ENCODE measurements at regions not wholly inside any gene's neighbourhood (a gene's known extent, or its start where the extent isn't known, plus 50 kb on each side); places are given as distances from the start of the nearest gene placed in this dataset.

DNA sequence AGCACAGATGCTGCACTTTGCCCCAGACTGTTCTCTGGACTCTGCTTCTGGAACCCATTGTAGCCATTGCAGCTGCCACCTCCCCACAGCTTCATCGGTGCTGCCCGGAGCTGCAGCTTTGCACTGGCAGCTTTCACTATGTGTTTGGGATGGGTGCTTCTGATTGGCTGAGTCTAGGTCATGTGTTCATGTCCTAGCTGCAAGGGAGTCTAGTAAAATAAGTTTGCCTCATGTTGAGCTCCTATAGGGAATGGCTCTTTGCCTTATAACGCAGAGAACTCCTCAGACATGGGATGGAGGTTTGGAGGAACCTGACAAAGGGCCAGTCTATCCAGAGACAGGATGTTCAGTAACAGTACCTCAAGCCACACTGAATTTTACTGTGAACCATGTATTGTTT lies 268.0 kb downstream of the BMP7 start:
- no peak for DNase-seq (ENCODE audit: low spot score)

DNA sequence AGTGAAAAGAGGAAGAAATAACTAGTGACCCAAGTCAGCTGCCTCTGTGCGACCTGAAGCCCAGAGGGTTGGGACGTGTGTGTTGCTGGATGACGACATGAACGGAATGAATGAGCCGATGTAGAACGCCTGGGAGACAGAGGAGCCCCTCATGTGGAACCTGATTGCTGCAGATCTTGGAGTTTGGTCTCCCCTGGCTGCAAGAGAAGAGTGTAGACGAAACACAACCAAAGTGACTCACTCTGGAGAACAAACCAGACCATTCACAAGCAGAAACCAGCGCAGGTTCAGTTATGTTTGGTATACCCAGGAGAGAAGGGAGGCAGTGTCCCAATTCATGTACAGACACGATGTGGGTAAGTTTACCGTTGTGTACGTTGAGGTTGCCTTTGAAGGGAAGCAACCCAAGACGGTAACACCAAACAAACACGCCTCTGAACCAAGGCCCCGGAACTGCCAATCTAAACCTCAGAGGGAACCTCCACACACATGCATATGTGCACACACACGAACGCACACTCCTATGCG lies 265.9 kb downstream of the BMP7 start:
- no peak for DNase-seq (ENCODE audit: low spot score)

DNA sequence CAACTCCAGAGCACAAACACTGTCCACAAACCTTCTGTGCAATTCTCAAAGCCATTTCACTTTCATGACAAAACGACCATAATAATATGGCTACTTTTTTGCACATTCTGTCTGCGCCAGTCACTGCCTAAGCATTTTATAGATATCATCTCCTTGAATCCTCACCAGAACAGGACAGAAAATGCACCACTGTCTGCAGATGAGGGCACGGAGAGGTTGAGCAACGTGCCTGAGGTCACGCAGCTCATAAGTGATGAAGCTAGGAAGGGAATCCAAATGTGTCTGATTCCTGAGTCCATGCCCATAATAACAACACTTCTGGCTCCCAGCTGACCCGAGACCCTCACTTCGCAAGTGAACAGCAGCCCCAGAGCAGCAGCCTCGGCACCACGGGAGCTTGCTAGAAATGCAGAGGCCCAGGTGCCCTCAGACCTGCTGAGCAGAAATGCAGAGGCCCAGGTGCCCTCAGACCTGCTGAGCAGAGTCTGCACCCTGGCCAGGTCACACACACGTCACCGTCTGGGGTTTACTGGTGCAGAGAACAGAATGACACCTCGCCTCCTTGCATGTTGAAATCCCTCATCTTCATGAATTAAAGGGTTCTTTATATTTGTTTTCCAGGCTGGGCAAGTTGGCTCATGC lies 265.2 kb downstream of the BMP7 start:
- no peak for DNase-seq (ENCODE audit: low spot score)

DNA sequence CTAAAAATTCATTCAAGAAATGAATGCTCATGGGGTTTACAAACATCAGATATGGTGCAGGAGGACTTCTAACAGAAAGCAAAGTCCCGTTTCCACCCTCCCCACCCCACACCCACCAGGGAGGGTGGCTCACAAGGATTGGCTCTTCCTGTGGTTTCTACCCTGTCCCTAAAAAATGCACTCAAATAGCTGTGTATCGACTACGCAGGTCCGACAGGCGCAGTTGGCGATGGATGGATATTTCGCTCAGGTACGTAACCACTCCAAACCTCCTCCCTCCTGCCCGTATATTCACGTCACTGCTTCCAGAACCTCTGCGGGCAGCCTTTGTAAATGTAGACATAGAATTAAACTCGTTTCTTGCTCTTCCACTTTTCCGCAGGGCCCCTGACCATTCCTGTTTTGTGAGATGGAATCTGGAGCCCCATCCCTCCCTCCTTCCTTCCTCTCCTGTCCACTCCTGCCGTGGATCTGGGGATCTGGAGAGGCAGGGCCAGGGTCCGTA lies 264.3 kb downstream of the BMP7 start:
- no peak for DNase-seq (ENCODE audit: low spot score)

DNA sequence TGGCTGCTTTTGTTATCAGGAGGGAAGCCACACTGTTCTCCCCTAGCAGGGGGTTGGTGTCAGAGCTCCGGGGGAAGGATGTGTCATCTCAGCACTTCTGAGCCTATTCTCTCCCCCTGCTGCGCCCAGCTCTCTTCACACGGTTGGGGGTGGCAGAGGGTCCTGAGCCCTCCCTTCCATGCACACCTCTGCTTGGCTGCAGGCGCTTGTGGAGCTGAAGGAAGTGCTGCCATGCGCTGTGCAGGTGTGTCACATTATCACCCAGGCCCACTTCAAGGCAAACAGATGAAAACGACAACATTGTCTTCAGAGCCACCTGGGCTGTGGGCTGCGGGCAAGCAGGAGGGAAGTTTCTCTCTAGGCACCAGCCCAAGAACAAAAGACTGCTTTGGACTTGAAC lies 263.4 kb downstream of the BMP7 start:
- no peak for DNase-seq (ENCODE audit: low spot score)

DNA sequence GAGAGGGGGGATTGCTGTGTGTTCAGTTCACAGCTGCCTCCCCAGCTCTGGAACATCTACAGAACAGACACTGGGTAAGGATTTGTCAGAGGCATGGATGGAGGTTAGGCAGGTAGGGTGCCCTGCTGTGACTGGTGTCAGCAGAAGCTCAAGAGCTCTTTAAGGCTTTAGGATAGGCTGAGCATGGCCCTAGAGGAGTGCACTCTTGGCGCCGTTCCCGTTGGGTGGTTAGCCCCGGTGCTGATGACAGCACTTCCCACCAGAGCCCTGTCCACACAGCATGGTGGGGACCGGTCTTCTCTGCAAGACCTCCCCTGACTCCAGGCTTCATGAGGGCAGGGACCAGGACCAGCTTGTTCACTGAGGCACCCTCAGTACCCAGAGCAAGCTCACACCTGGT lies 262.0 kb downstream of the BMP7 start:
- no peak for DNase-seq (ENCODE audit: low spot score)

DNA sequence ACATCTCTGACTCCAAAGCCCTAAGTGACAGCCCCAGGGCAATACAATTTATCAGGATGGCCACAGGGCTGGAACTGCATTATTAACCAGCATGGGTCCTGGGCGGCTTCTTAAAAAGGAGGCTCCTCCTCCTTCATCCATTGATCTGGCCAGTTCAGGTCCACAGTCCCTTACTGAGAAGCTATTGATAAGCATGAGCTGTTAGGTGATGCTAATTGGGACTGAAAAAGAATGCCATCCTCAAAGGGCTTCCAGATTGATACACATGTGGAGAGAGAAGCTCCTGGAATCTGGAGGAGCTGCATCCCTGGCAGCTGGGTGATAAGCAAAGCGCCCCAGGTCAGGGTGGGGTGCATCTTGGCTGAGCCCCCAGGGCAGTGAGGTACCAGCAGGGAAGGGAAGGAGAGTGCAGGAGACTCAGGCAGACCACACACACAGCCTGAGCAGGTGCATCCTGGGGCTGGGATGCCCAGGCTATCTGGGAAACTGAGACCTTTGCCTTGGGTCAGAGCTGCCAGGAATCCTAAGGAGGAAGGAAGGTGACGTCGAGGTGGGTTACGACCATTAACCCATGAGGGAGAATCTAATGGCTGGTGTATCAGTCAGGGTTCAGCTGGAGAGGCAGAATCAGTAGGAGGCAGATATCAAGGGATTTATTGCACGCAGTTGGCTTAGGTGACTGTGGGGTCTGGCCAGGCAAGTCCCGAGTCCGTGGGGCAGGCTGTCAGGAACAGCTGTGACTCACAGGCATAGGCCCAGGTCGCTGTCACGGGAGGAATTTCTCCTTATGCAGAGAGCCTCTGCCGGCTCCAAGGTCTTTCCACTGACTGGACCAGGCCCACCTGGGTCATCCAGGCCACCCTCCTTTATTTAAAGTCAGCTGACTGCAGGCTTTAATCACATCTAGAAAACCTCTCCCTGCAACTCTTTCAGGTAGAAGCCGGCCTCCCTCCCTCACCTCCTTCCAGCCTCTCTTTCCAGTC lies 261.2 kb downstream of the BMP7 start:
- DNase-seq (ENCODE audit: low spot score) = no peak

DNA sequence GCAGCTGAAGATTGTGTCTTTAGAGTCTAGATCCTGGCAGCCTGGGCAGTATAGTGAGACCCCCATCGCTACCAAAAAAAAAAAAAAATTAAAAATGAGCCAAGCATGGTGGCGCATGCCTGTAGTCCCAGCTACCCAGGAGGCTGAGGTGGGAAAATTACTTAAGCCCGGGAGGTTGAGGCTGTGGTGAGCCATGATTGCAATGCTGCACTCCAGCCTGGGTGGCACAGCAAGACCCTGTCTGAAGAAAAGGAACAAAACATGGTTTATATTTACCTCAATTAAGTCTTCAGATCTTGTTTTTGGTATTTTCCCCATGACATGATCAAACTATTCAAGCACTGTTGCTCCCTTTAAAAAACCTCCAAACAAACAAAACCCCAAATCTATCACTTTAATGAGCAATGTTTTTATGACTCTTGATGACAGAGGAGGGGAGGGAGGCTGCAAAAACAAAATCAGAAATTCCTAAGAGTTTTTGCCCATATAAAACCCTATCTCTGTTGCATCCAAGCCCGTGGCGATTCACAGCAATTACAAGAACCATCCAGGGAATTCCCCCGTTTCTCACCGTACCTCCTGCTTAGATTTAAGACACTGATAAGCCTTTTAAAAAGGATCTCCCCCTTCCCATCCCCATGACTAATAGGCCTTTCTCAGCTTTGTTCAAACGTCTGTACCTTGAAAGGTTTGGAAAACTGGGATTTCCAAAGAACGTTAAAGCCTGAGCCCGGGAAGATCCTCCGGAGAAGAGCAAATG lies 259.9 kb downstream of the BMP7 start:
- DNase-seq (ENCODE audit: low spot score) = no peak

DNA sequence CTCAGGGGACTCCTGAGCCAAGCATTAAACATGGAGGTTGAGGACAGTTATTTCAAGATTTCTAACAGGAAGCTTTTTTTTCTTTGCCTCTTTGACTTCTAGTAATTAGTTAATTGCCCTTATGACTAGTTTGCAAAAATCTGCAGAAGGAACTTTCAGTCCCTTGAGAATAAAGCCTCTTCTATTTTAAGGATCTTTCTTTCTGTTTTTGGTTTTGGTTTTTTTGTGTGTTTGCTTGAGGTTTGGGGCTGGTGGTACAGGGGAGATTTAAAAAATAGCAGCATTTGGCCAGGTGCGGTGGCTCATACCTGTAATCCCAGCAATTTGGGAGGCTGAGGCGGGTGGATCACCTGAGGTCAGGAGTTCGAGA lies 259.3 kb downstream of the BMP7 start:
- DNase-seq (ENCODE audit: low spot score) = no peak

DNA sequence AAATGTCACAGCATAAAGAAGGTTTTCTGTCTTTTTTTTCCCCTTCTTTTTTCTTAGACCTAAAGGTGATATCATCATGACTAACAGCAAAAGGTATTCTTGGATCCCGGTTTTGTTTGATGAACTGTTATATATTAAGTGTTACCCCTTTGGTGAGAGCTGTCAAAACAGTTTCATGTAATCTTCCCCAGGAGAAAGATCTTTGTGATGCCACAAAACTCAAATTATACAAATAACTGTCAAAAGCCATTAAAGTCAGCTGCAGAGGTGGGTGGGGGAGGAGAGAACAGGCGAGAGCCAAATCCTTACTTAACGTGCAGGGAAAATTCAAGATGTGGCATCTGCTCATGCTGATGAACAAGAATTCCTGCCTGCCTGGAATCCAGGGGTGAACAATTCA lies 258.2 kb downstream of the BMP7 start:
- no peak for DNase-seq (ENCODE audit: low spot score)

DNA sequence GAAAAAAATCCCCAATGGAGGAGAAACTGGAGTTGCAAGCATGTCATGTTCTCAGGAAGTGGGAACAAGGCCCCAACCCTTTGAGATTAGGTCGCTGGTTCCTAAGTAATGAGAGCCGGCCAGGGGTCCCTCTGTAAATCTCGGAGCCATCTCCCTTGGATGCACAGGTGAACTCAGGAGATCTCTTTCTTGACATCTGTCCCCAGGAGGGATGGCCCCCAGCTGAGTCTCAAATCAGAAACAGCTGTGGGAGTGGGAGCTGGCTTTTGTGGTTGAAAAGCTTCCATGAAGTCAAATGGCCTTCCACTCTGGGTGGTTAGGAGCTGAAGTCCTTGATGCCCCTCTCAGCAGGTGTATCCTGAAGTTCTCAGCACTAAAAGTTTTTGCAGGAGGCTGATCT lies 257.1 kb downstream of the BMP7 start:
- DNase-seq (ENCODE audit: low spot score) = no peak

DNA sequence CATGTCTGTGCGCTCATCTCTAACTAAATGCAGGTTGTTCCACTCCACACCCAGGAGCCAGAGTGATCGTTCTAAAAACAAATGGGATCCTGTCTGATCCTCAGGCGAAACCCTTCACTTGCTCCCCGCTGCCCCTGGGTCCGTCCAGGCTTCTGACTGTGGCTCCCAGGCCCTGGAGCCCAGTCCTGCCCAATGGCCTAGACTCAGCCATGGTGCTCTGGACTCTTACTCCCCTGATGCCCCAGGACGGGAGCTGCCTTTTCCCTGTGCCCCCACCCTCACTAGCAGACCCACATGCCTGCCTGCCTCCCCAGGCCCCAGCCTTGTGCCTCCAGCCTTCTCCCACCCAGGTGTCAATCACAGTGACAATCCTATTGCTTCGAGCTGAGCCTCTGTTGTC lies 256.7 kb downstream of the BMP7 start:
- DNase-seq (ENCODE audit: low spot score) = no peak

DNA sequence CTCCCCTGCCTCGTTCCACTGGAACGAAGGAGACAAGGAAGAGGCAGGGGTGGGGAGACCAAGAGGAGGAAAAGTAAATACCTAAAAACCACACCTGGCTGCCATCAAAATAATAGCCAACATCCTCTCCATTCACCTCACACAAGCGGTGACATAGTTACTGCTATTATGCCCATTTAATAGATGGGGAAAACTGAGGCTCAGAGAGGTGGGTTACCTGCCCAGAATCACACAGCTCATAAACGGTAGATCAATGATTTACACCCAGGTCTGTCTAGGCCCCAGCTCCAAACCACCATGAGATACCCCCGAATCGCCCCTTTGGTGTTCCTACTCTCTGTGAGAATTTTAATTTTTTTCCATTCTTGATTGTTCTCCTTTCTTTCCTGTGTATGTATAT lies 253.8 kb downstream of the BMP7 start:
- DNase-seq (ENCODE audit: low spot score) = no peak

DNA sequence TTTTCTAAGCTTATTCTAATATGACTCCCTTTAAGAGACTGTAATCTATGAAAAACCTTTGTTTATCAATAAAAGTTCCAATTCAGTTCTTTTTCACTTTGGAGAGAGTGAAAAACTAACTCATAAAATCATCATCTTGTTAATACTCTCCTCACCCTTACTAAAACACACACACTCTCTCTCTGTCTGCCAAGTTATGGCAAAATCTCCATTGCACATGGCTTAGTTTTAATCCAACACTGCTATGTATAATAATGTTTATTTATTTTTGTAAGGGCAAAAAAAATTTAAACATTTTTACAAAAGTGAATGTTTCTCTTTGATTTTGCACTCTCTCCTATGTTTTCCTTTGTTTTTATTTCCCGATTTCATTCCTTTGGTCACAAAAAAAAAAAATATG lies 253.2 kb downstream of the BMP7 start:
- no peak for DNase-seq (ENCODE audit: low spot score)

DNA sequence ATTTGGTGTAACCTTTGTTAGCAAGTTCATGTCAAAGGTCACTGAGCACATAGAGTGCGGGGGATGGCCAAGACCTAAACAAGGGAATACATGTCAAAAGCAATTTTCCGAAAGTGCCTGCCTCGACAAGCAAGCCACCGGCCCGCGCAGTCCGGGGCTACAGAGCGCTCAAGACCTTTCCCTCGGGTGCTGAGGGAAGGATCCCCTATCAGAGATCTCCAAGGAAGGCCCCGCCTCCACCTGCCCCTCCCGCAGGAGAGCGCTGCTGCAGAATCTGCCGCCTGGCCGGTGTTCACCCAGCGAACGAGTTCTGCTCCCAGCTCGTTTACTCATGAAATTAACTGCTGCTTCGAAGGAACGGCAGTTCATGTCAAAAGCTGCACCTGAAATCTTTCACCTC lies 252.7 kb downstream of the BMP7 start:
- no peak for DNase-seq (ENCODE audit: low spot score)

DNA sequence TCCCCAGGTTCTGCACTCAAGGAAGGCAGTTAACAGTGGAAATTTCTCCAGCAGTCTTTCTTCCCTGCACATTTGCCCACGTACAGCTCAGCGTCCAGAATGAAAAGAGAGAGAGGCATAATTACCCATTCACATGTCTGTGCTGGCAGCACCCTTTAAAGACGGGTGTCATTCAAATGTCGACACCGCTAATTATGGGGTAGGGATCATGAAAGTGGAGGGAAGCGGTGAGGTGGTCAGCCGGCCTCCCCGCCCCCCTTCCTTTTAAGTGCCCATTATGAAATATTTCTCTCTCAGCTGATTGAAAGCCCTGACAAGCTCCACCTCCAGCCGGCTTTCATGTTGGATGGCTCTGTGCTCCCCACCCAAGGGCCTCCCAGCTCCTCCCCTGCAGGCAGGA lies 246.1 kb downstream of the BMP7 start:
- no peak for DNase-seq (ENCODE audit: low spot score)

DNA sequence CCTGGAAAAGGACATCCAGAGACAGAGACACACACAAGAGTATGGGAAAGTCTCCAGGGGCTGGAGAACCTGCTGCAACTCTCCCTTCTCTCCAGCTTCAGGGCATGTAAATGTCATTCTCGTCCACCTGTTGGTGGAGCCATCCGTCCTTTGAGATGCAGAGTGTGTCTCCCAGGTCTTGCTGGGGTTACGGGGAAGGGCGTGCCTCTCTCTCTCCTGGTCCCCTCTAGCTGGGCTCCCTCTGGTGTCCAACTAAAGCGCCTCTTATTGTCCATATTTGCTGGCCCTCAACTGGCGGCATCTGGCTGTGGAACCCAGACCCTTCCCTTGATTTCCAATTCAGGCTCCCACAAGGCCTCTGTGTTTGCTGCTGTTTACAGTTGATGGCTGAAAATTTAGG lies 244.1 kb downstream of the BMP7 start:
- no peak for DNase-seq (ENCODE audit: low spot score)

DNA sequence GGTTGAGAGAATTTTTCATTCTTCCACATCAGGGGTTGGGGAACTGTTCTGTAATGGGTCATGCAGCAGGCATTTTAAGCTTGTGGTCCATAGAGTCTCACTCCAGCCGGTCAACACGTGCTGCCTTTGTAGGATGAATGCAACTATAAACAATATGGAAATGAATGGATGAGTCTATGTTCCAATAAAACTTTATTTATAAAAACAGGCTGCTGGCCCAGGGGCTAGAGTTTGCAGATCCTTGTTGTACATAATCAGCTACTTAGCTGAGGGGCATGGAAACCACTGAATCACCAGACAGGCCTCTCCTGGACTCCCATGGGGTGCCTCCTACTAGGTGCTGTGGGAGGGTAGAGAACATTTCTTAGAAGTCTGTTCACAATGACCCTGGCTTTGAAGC lies 243.4 kb downstream of the BMP7 start:
- DNase-seq (ENCODE audit: low spot score) = no peak

DNA sequence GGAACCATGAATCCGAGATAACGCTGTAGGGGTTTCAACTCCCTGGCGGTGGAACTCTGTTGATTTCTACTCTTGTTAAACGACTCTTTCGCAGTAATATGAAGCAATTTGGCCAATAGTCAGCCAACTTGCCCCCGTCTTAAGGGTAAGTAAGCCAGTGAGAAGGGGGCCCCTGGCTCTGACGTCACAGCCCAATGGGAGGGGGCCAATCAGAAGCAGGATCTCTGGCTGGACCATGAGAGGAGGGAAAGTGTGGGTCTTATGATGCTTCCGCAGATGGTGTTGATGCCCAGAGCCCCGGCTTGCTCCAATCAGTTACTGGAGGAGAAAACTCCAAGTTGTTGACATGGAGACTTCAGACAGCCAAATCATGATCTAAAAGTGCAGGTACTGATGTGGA lies 242.4 kb downstream of the BMP7 start:
- DNase-seq (ENCODE audit: low spot score) = no peak

DNA sequence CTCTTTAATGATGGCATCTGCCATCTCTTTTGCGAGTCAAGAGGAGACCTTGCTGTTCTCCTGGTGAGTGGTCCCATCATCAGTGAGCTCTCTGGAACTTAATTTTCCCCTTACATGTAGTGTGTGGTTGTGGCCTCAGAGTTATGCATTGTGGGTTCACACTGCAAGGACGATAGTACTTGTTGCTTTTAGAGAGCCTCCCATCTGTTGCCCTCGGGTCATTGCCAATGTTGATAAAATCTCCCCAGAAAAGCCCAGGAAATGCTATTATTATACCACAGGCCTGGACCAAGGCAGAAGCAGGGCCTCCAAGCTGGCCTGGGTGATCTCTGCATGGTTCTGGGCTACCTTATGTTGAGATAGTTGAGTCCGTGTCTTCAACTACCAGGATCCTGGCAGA lies 241.6 kb downstream of the BMP7 start:
- DNase-seq (ENCODE audit: low spot score) = no peak

DNA sequence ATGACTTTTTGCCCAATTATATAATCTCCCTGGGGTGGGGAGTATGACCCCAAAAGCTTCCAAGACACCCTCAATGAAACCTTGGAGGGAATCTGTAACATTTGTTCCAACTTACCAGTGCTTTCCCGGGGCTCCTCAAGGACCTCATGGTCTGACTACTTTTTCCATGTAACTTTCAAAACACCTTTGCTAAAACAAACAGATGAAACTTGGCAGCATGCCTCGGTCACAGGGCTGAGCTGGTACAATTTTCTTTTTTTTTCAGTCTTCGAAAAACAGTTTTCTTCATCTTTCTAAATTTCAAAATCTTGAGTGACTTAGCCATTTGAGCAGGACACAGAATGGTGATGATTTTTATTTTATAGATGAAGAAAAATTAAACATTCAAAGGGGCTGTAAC lies 241.2 kb downstream of the BMP7 start:
- no peak for DNase-seq (ENCODE audit: low spot score)

DNA sequence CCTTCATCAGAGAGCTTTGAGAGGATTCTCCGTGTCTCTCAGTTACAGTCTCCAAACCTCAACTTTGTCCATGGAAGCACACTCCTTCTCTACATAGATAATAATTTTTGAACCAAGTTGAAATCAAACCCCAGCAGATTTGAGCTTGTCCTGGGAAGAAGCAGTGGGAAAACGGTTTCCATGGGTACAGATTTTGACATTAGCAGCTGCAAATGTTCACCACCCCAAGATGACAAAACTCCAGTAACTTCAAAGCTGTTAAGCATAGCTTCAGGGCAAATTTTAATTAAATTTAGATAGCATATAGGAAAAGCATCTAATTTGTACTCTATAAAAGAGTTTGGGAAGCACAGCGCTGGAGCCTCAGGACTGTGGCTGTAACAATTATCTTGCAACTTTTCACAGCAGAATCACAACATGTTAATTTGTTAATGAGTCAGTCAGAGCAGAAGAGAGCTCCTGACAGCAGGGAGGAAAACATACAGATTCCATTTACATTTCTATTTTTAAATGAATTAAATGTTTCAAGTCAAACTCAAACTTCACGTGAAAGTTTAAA lies 240.7 kb downstream of the BMP7 start:
- DNase-seq (ENCODE audit: low spot score) = no peak

All from AG08396 (cell line).